NOMO-1 (cell line): ENCODE measurements at regions not wholly inside any gene's neighbourhood (a gene's known extent, or its start where the extent isn't known, plus 50 kb on each side); places are given as distances from the start of the nearest gene placed in this dataset.

Experiments used
- DNase-seq, 2 experiments: peaks; one replicate each; lab custom pipeline; 2025; ENCODE audit not compliant: unreplicated experiment in 2 of 2; lab: John Stamatoyannopoulos, UW

- no peak for DNase-seq
Measured at GRCh38 chr16:27123795-27124409, 57.2 kb downstream of the C16orf82 start.

- no peak for DNase-seq
Measured at GRCh38 chr16:27127308-27127707, 60.6 kb downstream of the C16orf82 start.

- DNase-seq = no peak
Measured at GRCh38 chr16:27129401-27129800, 62.7 kb downstream of the C16orf82 start.

- no peak for DNase-seq
Measured at GRCh38 chr16:27138257-27138656, 65.1 kb upstream of the KDM8 start.

- no peak for DNase-seq
Measured at GRCh38 chr16:27145630-27146029, 57.7 kb upstream of the KDM8 start.

GRCh38 chr16:27149986-27150385 lies 53.3 kb upstream of the KDM8 start:
- DNase-seq = no peak

- DNase-seq = no peak
Measured at GRCh38 chr16:27152121-27152520, 51.2 kb upstream of the KDM8 start.

- DNase-seq = peak in 1 of 2 experiments; percentile 49
Measured at GRCh38 chr16:27152801-27153200, 50.5 kb upstream of the KDM8 start.
